GM18517 (cell line): ENCODE measurements at regions not wholly inside any gene's neighbourhood (a gene's known extent, or its start where the extent isn't known, plus 50 kb on each side); places are given as distances from the start of the nearest gene placed in this dataset.
"Not testable (repeated sequence)": the region's sequence is repeated elsewhere in the genome, so short reads cannot be mapped to it uniquely, and the experiment has no call there.

Source experiments
- ATAC-seq: cut with Tn5 transposase; IDR thresholded peaks from one replicate; pipeline ENCODE4 v1.9.1; 2021; ENCODE audit warnings: mild to moderate bottlenecking, moderate library complexity; ENCODE audit not compliant: unreplicated experiment

GRCh38 chr7:125279961-125280360, 350.3 kb upstream of the POT1 start:
- no peak for ATAC-seq

DNA sequence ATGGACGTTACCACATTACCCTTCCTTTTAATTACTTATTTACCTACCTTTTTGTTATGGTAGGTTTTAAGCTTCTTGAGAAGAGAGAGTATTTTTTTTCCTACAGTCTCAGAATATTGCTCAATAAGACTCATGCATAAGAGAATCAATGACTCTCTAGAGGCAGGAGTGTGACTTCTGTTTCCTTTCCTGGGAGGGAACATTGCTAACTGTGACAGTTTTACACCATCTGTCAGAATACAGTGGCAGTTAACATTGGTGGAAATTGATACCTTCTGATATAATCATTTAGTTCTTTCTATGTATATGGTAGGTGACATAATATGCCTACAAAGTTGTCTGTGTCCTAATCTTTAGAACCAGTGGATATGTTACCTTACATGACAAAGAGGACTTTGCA, 348.7 kb upstream of the POT1 start:
- no peak for ATAC-seq

DNA sequence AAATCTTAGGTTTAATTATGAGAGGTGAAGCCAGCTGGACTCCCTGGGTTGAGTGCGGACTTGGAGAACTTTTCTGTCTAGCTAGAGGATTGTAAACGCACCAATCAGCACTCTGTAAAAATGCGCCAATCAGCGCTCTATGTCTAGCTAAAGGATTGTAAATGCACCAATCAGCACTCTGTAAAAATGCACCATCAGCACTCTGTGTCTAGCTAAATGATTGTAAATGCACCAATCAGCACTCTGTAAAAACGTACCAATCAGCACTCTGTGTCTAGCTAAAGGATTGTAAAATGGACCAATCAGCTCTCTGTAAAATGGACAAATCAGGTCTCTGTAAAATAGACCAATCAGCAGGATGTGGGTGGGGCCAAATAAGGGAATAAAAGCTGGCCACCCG, 345.1 kb upstream of the POT1 start:
- not testable (repeated sequence) for ATAC-seq

GRCh38 chr7:125264174-125264856, 334.7 kb upstream of the POT1 start:
- not testable (repeated sequence) for ATAC-seq

DNA sequence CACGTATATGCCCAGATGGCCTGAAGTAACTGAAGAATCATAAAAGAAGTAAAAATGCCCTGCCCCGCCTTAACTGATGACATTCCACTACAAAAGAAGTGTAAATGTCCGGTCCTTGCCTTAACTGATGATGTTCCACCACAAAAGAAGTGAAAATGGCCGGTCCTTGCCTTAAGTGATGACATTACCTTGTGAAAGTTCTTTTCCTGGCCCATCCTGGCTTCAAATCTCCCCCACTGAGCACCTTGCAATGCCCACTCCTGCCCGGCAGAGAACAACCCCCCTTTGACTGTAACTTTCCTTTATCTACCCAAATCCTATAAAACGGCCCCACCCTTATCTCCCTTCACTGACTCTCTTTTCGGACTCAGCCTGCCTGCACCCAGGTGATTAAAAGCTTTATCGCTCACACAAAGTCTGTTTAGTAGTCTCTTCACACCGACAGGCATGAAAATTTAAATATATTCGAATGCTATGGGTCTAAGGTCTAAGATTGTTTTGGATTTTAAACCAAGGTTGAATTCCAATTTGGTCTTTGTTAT, 329.3 kb upstream of the POT1 start:
- not testable (repeated sequence) for ATAC-seq

DNA sequence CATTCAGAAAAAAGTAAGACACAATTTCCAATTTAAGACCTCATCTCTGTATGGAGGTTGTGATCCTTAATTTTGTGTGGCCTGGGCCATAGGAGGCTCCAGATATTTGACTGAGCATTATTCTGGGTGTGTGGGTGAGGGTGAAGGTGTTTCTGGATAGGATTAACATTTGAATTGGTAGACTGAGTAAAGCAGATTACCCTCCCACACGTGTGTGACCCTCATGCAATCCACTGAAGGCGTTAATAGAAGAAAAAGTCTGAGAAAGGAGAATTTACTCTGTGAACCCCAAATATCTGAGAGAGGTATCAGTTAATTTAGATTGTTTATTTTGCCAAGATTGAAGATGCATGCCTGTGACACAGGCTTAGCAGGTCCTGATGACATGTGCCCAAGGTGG, 328.0 kb upstream of the POT1 start:
- ATAC-seq, result no peak

GRCh38 chr7:125256446-125256845, 326.8 kb upstream of the POT1 start:
- no peak for ATAC-seq

DNA sequence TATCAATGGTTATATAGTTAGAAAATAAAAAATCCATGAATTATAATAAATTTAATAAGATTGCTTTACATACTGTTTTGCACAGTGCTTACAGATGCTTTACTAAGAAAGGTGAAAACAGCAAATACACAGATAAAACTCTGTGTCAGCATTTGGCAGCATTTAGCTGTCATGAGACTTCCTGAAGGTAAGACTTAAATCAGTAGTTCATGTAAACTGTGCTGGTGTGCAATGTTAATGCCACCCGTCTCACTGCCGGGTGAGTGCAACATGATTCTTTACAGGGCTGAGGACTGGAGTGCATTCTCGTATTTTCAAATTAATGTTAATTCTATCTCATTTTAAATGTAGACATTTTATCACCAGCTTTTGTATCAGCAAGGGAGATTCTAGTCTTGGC, 326.2 kb upstream of the POT1 start:
- no peak for ATAC-seq

DNA sequence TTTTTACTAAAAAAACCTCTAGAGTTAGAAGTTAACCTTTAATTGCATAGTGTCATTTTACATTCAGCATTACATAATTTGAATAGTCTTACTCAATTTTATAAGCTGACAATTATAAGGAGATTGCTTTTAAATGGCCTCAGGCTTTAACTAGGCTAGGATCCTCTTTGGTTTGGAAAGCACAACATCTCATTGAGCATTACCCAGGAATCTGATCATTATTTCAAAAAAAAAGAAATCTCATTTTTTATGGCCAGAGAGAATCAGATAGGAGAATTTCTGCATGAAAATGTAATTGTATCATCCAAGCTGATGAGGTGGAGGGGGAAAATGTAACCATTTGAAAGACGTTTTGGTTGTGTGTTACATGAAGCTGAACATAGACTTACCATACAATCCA, 324.9 kb upstream of the POT1 start:
- no peak for ATAC-seq

- ATAC-seq, result no peak
Measured at GRCh38 chr7:125253452-125254190, 324.0 kb upstream of the POT1 start.

- ATAC-seq, result no peak
Measured at GRCh38 chr7:125247514-125248098, 318.0 kb upstream of the POT1 start.

DNA sequence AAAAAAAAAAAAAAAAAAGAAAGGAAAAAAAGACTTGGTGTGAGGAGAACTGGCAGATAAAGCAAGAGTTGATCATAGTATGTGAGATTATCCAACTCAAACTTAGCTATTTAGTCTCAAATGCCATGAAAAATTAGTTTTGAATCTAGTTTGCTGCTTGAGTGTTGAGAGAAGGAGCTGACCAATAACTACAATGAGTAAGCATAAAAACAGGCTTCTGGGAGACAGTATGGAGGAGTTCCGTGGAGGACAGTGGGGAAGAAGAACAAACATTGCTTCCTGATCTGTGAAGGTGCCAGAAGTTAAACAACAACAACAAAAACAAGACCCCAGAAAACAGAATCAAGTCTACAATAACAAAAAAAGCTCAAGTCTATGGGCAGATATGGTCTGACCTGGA, 317.1 kb upstream of the POT1 start:
- ATAC-seq, result no peak

DNA sequence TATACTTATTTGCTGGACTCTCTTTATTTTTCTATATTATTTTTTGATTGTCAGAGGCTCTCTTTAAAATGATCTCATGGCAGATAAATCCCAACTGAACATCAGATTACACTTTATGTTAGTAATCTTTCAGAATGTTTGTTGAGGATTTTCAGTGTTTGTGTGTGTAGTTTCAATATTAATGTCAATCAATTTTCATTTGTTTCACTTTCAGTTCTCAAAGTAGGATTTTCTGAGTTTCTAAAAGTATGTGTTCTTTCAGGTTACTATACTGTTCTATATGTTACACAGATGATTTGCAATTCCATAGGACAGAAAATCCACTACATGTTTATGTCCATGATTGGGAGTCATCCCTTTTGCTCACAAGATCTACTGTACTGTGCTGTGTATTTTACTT, 311.9 kb upstream of the POT1 start:
- ATAC-seq, result no peak

GRCh38 chr7:125222596-125222995, 293.0 kb upstream of the POT1 start:
- ATAC-seq, result no peak

GRCh38 chr7:125218076-125218475, 288.5 kb upstream of the POT1 start:
- no peak for ATAC-seq

DNA sequence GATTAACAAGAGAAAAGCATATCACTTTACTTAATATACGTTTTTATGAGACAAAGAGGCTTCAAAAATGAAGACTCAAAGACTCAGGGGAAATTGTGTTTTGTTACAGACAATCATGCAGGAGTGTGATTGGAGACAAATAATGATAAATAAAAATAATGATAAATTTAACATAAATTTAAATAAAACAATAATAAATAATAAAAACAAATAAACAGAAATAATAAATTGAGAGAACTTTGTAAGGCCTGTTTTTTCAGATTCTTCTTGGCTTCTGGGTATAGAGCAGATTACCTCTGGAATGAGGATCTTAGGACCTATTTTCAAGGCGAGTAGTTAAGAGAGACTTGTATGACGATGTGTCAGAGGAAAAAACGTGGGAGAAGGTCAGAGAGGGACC, 271.4 kb upstream of the POT1 start:
- no peak for ATAC-seq

DNA sequence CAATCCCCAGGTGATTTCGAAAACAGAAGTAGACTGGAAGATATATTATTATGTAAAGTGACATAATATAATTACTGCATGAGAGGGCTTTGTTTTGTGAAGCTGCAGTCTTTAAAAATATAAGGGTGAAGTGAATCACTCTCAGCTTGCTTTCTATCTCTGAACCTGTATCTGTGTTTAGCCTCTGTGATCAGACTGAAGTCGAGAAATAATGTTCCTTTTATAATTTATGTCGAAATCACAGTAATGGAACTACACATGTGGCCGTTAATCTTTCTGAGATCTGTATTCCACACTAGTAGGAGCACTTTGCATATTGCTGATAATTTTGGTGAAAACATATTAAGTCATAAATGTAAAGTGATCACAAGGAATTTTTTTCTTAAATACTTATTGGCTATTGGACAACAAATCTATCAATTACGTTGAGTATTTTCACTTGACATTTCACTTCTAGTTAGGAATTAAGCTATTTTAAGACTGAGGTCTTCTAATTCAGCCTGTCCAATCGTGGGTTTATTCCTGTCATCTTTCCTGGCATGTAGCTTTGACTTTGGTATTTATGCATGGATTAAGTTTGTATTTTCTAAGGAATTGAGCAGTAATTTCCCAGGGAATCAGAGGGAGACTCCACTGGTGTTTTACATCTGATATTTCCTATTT, 268.2 kb upstream of the POT1 start:
- ATAC-seq, result no peak

DNA sequence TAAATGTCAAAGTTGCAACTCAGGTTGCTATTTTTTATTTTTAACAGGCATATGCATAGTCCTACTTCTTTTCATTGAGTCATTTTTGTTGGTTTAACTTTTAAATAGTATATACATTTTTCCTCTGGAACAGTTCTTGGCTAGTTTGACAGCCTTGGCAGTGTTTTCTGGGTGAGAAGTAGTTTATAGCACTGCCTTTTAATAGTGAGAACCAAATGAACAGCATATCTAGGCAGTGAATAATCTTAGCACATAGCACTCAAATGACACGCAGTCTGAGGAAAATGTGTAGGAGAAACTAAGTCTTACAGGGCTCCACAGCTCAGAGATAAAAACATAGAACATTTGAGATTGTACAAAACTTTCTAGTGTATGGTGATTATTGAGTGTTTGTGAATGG, 265.5 kb upstream of the POT1 start:
- ATAC-seq, result no peak

GRCh38 chr7:125193263-125193662, 263.6 kb upstream of the POT1 start:
- no peak for ATAC-seq

DNA sequence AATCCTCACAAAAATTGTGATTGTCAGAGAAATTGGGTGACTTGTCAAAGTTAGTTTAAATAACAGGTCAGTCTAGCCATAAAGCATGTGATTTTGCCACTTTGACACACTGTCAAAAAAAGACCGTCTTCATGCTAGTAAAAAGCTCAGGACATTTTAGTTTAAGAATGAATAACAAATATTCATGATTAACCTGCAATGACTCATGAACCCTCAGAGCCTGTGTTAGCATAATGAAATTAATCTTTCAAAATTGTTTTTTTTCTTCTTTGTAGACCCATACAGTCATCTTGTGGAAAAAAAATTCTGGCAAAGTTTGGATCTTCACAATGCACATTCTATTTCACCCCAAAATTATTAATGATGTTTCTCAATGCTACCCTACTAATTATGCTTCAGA, 255.2 kb upstream of the POT1 start:
- no peak for ATAC-seq

DNA sequence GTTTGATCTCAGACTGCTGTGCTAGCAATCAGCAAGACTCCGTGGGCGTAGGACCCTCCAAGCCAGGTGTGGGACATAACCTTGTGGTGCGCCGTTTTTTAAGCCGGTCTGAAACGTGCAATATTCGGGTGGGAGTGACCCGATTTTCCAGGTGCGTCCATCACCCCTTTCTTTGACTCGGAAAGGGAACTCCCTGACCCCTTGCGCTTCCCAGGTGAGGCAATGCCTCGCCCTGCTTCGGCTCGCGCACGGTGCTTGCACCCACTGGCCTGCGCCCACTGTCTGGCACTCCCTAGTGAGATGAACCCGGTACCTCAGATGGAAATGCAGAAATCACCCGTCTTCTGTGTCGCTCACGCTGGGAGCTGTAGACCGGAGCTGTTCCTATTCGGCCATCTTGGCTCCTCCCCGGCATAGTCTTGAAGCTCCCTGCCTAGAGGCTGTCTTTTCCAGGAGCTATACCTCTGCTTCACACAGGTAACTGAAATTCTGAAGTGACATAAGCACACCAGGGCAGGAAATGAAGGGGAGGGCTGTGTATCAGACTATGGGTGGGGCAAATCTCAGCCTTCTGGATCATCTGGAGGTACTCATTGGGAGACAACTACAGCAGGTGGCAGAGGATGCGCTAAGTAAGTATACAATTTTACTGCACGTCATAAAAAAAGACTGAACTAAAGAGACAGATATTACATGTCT, 252.1 kb upstream of the POT1 start:
- ATAC-seq, result not testable (repeated sequence)
